Bronchial epithelial cell (primary cell): ENCODE measurements at regions not wholly inside any gene's neighbourhood (a gene's known extent, or its start where the extent isn't known, plus 50 kb on each side); places are given as distances from the start of the nearest gene placed in this dataset.
"Not testable (repeated sequence)": the region's sequence is repeated elsewhere in the genome, so short reads cannot be mapped to it uniquely, and the experiment has no call there.

Experiments
- DNase-seq: peaks from one replicate; pipeline ENCODE4 v3.0.0-alpha.2; 2010; ENCODE audit warnings: low read depth
- FAIRE-seq: peaks from 2 replicates; lab custom pipeline; 2011; peaks lifted over from hg19 to GRCh38; lab: Jason Lieb, UNC
- H3K27me3 ChIP-seq: 2 replicates; pipeline ENCODE4 v1.5.1; 2011; ENCODE audit warnings: low read length; ENCODE audit not compliant: control insufficient read depth, insufficient read depth
- H3K36me3 ChIP-seq: 2 replicates; pipeline ENCODE4 v1.5.1; 2011; ENCODE audit warnings: low read length; ENCODE audit not compliant: control insufficient read depth, insufficient read depth
- H3K4me3 ChIP-seq: 2 replicates; pipeline ENCODE4 v1.5.1; 2011; ENCODE audit warnings: mild to moderate bottlenecking, low read depth, low read length, control low read depth
- CTCF ChIP-seq: IDR thresholded peaks from 2 replicates; pipeline ENCODE4 v1.5.1; 2011; ENCODE audit warnings: mild to moderate bottlenecking, moderate library complexity, low read length, control low read depth, inconsistent platforms; ENCODE audit not compliant: insufficient read depth, severe bottlenecking

GRCh38 chr10:114743521-114744231 is 77.9 kb upstream of the FHIP2A start:
- Histone ChIP-seq H3K36me3 (no peaks in the 10 kb centered on the region), H3K4me3 (no peak overlapping the region), H3K27me3 (no peaks in the 10 kb centered on the region)
- FAIRE-seq: peak; percentile 40
- no peak for DNase-seq
- no peak for TF ChIP-seq CTCF

GRCh38 chr10:114746531-114746930 is 75.0 kb upstream of the FHIP2A start:
- Histone ChIP-seq H3K36me3 (no peaks in the 10 kb centered on the region), H3K27me3 (no peaks in the 10 kb centered on the region), H3K4me3 (no peak overlapping the region)
- no peak for DNase-seq
- TF ChIP-seq CTCF: no peak
- FAIRE-seq: no peak

GRCh38 chr10:114748241-114748640 is 73.3 kb upstream of the FHIP2A start:
- H3K4me3 ChIP-seq: no peak overlapping the region
- FAIRE-seq (no peak), DNase-seq (no peak)
- H3K27me3 ChIP-seq: no peaks in the 10 kb centered on the region
- H3K36me3 ChIP-seq: no peaks in the 10 kb centered on the region
- TF ChIP-seq CTCF: no peak

GRCh38 chr10:114749014-114749413 is 72.6 kb upstream of the FHIP2A start:
- FAIRE-seq (no peak), DNase-seq (no peak)
- Histone ChIP-seq H3K27me3 (no peaks in the 10 kb centered on the region), H3K4me3 (no peak overlapping the region), H3K36me3 (no peaks in the 10 kb centered on the region)
- no peak for TF ChIP-seq CTCF

GRCh38 chr10:114749510-114749909 is 72.1 kb upstream of the FHIP2A start:
- TF ChIP-seq CTCF: no peak
- Histone ChIP-seq H3K36me3 (no peaks in the 10 kb centered on the region), H3K27me3 (no peaks in the 10 kb centered on the region), H3K4me3 (no peak overlapping the region)
- DNase-seq (no peak), FAIRE-seq (no peak)

GRCh38 chr10:114751856-114752255 is 69.7 kb upstream of the FHIP2A start:
- no peak overlapping the region for H3K4me3 ChIP-seq
- TF ChIP-seq CTCF: no peak
- H3K27me3 ChIP-seq: no peaks in the 10 kb centered on the region
- no peaks in the 10 kb centered on the region for H3K36me3 ChIP-seq
- DNase-seq (peak; percentile 88), FAIRE-seq (no peak)

GRCh38 chr10:114752570-114752969 is 69.0 kb upstream of the FHIP2A start:
- H3K36me3 ChIP-seq, FAIRE-seq, H3K27me3 ChIP-seq, DNase-seq, H3K4me3 ChIP-seq: not testable (repeated sequence)
